DOHH2 (cell line): ENCODE measurements at regions not wholly inside any gene's neighbourhood (a gene's known extent, or its start where the extent isn't known, plus 50 kb on each side); places are given as distances from the start of the nearest gene placed in this dataset.

ENCODE experiments used
- CTCF ChIP-seq: fragments of 200-600 bp; sonication (generic); IDR thresholded peaks from one replicate; pipeline ENCODE4 v1.5.1; 2014; ENCODE audit warnings: antibody characterized with exemption, mild to moderate bottlenecking, low read depth, low read length; ENCODE audit not compliant: poor library complexity, severe bottlenecking
- EZH2phosphoT487 ChIP-seq: fragments of 200-600 bp; sonication (generic); IDR thresholded peaks from 2 replicates; pipeline ENCODE4 v1.6.1; 2017; ENCODE audit warnings: borderline replicate concordance, mild to moderate bottlenecking, antibody characterized with exemption, low read length, moderate library complexity, mixed read lengths

DNA sequence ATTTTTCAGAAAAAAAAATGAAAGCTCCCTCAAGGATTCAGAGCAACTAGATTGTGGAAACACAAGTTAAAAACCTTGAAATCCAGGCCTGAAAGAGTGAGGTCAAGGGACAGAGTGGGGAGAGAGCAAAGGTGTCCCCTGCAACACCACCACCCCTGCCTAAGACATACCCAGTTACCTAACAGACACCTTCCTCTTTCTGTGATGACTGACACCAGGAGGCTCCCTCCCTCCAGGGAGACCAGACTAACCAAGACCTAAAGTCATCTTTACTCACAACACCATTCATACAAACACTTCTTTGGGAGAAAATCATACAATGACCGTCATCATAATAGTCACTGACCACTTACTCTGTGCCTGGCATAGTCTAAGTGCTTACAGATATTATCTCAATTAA is 151.8 kb upstream of the NABP1 start:
- TF ChIP-seq CTCF (no peak), EZH2phosphoT487 (no peak)
